HL-60 (cell line): ENCODE measurements at regions not wholly inside any gene's neighbourhood (a gene's known extent, or its start where the extent isn't known, plus 50 kb on each side); places are given as distances from the start of the nearest gene placed in this dataset.

Experiments
- POLR2AphosphoS5 ChIP-seq: IDR thresholded peaks from 2 replicates; pipeline ENCODE4 v1.6.1; 2012; ENCODE audit warnings: low read depth
- TF ChIP-seq, protein P1 (sequence below): IDR thresholded peaks from one replicate; pipeline ENCODE4 v1.5.1; 2011; ENCODE audit warnings: low read length, control low read depth, inconsistent platforms; ENCODE audit not compliant: insufficient read depth
- TF ChIP-seq, protein P2 (sequence below): IDR thresholded peaks from 2 replicates; pipeline ENCODE4 v1.6.1; 2012; ENCODE audit warnings: low read depth; ENCODE audit not compliant: insufficient replicate concordance

DNA sequence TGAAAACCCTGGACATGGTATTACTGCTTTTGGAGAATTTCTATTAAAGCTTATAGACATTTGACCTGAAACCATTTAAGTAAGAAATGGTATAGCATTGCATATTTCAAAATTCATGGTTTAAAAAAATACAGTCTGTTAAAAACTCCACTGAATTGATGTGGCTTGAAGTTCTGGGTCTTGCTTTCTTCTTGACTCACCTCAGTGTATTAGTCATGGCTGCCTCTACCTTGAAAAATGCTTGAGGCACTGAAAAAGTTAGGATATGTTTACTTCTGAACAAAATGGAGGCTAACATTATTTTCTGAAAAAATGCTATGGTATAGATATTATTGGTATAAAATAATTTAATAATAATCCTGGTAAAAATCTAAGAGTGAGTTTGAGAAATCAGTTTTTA, 349.2 kb downstream of the AASDHPPT start:
- TF ChIP-seq, protein P1, sequence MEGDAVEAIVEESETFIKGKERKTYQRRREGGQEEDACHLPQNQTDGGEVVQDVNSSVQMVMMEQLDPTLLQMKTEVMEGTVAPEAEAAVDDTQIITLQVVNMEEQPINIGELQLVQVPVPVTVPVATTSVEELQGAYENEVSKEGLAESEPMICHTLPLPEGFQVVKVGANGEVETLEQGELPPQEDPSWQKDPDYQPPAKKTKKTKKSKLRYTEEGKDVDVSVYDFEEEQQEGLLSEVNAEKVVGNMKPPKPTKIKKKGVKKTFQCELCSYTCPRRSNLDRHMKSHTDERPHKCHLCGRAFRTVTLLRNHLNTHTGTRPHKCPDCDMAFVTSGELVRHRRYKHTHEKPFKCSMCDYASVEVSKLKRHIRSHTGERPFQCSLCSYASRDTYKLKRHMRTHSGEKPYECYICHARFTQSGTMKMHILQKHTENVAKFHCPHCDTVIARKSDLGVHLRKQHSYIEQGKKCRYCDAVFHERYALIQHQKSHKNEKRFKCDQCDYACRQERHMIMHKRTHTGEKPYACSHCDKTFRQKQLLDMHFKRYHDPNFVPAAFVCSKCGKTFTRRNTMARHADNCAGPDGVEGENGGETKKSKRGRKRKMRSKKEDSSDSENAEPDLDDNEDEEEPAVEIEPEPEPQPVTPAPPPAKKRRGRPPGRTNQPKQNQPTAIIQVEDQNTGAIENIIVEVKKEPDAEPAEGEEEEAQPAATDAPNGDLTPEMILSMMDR = no peak
- no peak for TF ChIP-seq POLR2AphosphoS5
- TF ChIP-seq, protein P2, sequence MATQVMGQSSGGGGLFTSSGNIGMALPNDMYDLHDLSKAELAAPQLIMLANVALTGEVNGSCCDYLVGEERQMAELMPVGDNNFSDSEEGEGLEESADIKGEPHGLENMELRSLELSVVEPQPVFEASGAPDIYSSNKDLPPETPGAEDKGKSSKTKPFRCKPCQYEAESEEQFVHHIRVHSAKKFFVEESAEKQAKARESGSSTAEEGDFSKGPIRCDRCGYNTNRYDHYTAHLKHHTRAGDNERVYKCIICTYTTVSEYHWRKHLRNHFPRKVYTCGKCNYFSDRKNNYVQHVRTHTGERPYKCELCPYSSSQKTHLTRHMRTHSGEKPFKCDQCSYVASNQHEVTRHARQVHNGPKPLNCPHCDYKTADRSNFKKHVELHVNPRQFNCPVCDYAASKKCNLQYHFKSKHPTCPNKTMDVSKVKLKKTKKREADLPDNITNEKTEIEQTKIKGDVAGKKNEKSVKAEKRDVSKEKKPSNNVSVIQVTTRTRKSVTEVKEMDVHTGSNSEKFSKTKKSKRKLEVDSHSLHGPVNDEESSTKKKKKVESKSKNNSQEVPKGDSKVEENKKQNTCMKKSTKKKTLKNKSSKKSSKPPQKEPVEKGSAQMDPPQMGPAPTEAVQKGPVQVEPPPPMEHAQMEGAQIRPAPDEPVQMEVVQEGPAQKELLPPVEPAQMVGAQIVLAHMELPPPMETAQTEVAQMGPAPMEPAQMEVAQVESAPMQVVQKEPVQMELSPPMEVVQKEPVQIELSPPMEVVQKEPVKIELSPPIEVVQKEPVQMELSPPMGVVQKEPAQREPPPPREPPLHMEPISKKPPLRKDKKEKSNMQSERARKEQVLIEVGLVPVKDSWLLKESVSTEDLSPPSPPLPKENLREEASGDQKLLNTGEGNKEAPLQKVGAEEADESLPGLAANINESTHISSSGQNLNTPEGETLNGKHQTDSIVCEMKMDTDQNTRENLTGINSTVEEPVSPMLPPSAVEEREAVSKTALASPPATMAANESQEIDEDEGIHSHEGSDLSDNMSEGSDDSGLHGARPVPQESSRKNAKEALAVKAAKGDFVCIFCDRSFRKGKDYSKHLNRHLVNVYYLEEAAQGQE = no peak
